WERI-Rb-1 (cell line): ENCODE measurements at regions not wholly inside any gene's neighbourhood (a gene's known extent, or its start where the extent isn't known, plus 50 kb on each side); places are given as distances from the start of the nearest gene placed in this dataset.

Experiments
- DNase-seq: peaks from one replicate; pipeline ENCODE4 v3.0.0-alpha.2; 2020
- H3K27ac ChIP-seq: fragments of 250-450 bp; sonication (Bioruptor Pico); 2 replicates; pipeline ENCODE4 v1.5.1; 2020; ENCODE audit warnings: mild to moderate bottlenecking, moderate library complexity
- H3K27me3 ChIP-seq: fragments of 250-450 bp; sonication (Bioruptor Pico); 2 replicates; pipeline ENCODE4 v1.5.1; 2021; ENCODE audit warnings: mild to moderate bottlenecking, low read depth, moderate library complexity; ENCODE audit not compliant: insufficient read depth, severe bottlenecking
- H3K36me3 ChIP-seq: fragments of 250-450 bp; sonication (Bioruptor Pico); 2 replicates; pipeline ENCODE4 v1.5.1; 2020; ENCODE audit warnings: mild to moderate bottlenecking, moderate library complexity
- H3K4me3 ChIP-seq: 2 replicates; pipeline ENCODE4 v1.5.1; 2011; ENCODE audit warnings: low read depth, mild to moderate bottlenecking, control low read depth, low read length
- H3K9me3 ChIP-seq: fragments of 250-450 bp; sonication (Bioruptor Pico); 2 replicates; pipeline ENCODE4 v1.5.1; 2021; ENCODE audit warnings: mild to moderate bottlenecking, moderate library complexity; ENCODE audit not compliant: severe bottlenecking
- TF ChIP-seq, protein P1 (sequence below): IDR thresholded peaks from 2 replicates; pipeline ENCODE4 v1.5.1; 2011; ENCODE audit warnings: low read depth, mild to moderate bottlenecking, control low read depth, inconsistent platforms, low read length

DNA sequence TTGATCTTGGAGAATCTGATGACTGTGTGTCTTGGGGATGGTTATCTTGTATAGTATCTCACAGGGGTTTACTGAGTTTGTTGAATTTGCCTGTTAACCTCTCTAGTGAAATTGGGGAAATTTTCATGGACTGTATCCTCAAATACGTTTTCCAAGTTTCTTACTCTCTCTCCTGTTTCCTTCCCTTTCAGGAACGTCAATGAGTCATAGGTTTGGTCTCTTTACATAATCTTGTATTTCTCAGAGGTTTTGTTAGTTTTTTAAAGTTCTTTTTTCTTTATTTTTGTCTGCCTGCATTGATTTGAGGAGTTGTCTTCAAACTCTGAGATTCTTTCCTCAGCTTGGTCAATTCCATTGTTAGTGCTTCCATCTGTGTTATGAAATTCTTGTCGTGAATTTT, 227.7 kb upstream of the GPRIN3 start:
- Histone ChIP-seq H3K27ac (no peak overlapping the region), H3K9me3 (no peaks in the 10 kb centered on the region), H3K27me3 (no peaks in the 10 kb centered on the region), H3K36me3 (no peaks in the 10 kb centered on the region), H3K4me3 (no peak overlapping the region)
- no peak for DNase-seq
- TF ChIP-seq, protein P1, sequence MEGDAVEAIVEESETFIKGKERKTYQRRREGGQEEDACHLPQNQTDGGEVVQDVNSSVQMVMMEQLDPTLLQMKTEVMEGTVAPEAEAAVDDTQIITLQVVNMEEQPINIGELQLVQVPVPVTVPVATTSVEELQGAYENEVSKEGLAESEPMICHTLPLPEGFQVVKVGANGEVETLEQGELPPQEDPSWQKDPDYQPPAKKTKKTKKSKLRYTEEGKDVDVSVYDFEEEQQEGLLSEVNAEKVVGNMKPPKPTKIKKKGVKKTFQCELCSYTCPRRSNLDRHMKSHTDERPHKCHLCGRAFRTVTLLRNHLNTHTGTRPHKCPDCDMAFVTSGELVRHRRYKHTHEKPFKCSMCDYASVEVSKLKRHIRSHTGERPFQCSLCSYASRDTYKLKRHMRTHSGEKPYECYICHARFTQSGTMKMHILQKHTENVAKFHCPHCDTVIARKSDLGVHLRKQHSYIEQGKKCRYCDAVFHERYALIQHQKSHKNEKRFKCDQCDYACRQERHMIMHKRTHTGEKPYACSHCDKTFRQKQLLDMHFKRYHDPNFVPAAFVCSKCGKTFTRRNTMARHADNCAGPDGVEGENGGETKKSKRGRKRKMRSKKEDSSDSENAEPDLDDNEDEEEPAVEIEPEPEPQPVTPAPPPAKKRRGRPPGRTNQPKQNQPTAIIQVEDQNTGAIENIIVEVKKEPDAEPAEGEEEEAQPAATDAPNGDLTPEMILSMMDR: no peak

DNA sequence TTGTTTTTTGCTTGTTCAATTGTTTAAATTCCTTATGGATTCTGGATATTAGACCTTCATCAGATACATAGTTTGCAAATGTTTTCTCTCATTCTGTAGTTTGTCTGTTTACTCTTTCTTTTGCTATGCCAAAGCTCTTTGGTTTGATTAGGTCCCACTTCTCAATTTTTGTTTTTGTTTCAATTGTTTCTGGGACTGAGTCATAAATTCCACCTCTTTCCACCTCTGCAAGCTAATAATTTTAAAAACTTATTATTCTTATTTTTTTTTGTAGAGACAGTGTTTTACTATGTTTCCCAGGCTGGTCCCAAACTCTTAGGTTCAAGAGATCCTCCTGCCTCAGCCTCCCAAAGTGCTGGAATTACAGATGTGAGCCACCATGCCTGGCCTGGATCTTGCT, 226.8 kb upstream of the GPRIN3 start:
- Histone ChIP-seq H3K27me3 (no peaks in the 10 kb centered on the region), H3K36me3 (no peaks in the 10 kb centered on the region), H3K9me3 (no peaks in the 10 kb centered on the region), H3K4me3 (no peak overlapping the region), H3K27ac (no peak overlapping the region)
- no peak for DNase-seq
- TF ChIP-seq, protein P1: no peak

GRCh38 chr4:89531932-89532640, 224.5 kb upstream of the GPRIN3 start:
- DNase-seq: no peak
- no peaks in the 10 kb centered on the region for H3K27me3 ChIP-seq
- no peaks in the 10 kb centered on the region for H3K9me3 ChIP-seq
- H3K27ac ChIP-seq: no peak overlapping the region
- H3K4me3 ChIP-seq: no peak overlapping the region
- TF ChIP-seq, protein P1: no peak
- H3K36me3 ChIP-seq: no peaks in the 10 kb centered on the region

- Histone ChIP-seq H3K9me3 (no peaks in the 10 kb centered on the region), H3K4me3 (no peak overlapping the region), H3K27me3 (no peaks in the 10 kb centered on the region), H3K27ac (no peak overlapping the region), H3K36me3 (no peaks in the 10 kb centered on the region)
- DNase-seq: no peak
- TF ChIP-seq, protein P1: no peak
Measured at GRCh38 chr4:89528526-89529133, 221.0 kb upstream of the GPRIN3 start.

- H3K4me3 ChIP-seq: no peak overlapping the region
- no peak for DNase-seq
- no peak overlapping the region for H3K27ac ChIP-seq
- no peaks in the 10 kb centered on the region for H3K36me3 ChIP-seq
- TF ChIP-seq, protein P1: no peak
- no peaks in the 10 kb centered on the region for H3K27me3 ChIP-seq
- H3K9me3 ChIP-seq: no peaks in the 10 kb centered on the region
Measured at GRCh38 chr4:89521826-89522225, 214.2 kb upstream of the GPRIN3 start.
